HK-2 (cell line): ENCODE measurements at regions not wholly inside any gene's neighbourhood (a gene's known extent, or its start where the extent isn't known, plus 50 kb on each side); places are given as distances from the start of the nearest gene placed in this dataset.
"Not testable (repeated sequence)": the region's sequence is repeated elsewhere in the genome, so short reads cannot be mapped to it uniquely, and the experiment has no call there.

ENCODE experiments used
- DNase-seq: peaks from one replicate; pipeline ENCODE4 v3.0.0-alpha.2; 2018; ENCODE audit not compliant: unreplicated experiment

DNA sequence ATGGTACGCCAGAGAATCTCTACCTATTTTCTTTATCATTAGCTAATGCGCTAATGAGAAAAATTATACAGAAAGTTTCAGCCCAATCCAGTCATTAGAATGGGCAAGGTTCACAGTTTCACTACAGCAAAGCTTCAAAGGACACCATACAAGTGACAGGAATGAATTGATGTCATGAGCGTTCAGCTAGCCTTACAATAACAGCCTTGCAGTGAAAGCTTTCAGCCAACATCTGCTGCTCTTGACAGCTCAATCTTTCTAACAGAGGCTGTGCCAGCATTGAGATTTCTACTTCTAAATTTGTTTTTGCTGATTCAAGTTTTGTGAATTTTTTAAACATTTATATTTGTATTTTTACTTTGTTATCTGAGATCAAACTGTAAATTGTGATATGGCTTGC is 302.4 kb upstream of the FAM174A start:
- no peak for DNase-seq

DNA sequence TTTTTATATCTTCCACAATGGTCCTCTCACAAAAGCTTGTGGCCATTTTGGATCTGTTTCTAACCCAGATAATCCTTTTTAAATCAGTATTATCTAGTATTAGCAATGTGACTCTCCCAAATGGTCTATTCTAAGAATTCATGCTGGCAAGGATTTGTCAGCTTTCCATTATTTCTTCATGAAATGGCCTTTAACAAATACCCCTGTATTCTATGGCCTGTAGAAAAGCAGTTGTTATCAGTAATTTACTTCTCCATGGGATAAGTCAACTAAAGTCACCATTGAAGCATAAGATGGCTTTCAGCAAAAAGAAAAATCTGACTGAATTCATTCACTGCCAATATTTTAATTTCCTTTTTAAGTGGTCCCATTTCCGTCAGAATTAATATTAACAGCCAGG is 346.4 kb upstream of the FAM174A start:
- DNase-seq = no peak

DNA sequence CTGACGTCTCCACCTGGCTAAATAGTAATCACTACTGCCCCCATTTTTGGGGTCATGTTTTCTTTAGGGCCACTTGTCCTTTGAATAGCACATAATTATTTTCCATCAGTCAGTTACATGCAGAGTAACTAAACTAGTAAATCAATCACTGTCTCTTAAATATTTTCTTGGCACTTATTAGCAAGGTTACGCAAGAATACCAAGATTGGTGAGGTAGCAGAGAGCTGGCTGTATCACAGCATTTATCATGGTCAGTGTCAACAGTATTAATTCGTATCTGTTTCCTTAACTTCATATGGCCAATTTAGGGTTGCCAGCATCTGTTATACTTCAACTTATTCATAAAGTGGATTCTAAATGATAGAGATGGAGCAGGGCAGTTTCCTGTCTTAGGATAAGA is 346.8 kb upstream of the FAM174A start:
- no peak for DNase-seq

DNA sequence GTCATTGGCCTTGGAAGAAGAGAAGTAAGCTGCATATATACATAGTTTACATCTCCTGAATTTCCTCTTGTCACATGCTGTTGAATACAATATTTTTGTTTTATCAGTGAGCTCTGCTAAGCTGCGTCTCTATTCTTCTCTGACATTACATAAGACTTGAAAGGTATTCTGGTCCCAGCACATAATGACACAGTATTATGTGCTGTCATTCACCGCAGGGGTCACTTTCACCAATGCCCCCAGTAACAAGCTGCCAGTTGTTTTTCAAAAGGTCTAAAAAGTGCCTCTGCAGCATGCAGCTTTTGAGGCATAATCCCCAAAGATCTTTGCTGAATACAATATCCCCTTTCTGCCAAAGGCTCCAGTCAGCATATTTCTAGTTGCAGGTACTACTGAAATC is 349.0 kb upstream of the FAM174A start:
- no peak for DNase-seq

DNA sequence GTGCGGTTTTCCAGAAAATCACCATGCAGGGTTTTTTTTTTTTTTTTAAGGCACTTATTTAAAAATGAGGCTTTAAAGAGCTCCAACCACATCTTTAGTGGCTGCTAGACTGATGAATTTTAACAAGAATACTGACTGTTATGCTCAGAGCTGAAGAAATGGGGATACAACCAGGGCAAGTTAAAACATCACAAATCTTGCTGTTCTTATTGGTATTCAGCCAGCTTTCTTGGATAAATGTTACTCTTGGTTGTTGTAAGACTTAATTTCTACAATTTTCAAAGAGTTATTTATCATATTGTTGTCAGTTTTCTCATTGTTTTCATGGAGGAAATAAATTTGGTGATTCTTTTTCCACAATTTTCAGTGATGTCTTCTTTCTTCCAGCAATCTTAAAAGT is 352.8 kb upstream of the FAM174A start:
- DNase-seq = no peak

DNA sequence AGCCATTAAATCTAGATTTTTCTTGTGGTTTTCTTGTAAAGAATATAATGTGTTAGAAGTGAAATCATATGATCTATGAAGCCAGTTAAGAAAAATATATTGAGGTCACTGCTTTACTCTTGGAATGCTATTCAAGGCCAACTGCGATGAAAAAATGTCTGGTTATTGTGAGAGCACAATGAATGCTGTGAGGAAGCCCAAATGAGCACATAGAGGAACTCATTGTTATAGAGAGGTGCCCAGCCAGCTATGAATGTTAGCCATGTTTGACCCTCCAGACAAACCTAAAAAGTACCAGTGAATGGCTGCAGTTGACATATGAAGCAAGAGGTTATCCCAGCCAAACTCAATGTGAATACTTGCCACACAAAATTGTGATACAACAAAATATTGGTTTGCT is 359.8 kb upstream of the FAM174A start:
- no peak for DNase-seq

DNA sequence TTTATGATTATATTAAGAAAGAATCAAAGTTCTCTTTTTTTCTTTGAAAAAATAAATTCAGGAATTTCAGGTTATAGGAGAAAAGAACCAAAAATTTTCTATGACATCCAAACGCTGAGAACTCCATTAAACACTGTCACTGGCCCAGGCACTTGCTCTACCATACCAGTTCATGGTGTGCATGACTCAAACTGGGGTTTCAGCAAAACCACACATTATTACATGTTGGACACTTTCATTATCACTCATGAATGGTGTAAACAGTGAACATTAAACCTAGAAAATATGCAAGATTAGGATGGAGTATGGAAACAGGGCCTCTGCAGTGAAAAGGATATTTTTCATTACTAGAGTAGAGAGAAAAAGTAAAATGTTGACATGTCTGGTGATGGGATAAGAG is 369.9 kb upstream of the FAM174A start:
- no peak for DNase-seq

DNA sequence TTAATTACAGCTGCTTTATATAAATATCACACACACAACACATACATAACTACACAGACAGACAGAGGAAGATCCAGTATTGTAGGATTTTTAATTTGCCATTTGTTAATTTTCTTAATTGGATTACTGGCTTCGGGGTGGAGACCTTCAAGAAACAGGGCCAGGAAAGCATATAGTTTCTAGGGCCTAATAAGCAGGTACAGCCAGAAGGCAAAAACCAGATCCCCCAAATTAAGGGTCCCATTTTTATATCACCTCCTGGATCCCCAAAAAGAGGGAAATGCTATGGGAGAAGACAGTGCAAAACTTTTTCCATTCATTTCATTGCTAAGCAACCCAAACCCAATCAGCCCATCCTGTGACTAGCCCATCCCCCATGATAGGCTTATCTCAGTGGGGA is 373.3 kb upstream of the FAM174A start:
- no peak for DNase-seq

DNA sequence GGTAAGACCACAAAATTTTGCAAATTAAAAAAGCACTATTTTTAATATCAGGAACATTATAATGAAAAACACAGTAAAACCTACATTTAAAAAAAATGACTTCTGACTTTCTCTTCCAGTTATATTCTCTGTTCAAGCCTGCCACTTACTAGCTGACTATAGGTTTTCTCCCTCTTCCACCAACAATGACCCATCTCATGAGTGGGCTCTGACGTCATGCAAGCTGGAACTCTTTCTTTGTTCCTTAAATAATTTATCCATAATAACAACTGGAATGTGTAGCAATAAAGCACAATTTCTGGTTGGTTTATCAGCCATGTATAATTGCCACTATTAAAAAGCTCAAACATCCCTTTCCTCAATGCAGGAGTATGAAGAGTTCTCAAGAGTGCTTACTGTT is 378.1 kb upstream of the FAM174A start:
- DNase-seq = no peak

DNA sequence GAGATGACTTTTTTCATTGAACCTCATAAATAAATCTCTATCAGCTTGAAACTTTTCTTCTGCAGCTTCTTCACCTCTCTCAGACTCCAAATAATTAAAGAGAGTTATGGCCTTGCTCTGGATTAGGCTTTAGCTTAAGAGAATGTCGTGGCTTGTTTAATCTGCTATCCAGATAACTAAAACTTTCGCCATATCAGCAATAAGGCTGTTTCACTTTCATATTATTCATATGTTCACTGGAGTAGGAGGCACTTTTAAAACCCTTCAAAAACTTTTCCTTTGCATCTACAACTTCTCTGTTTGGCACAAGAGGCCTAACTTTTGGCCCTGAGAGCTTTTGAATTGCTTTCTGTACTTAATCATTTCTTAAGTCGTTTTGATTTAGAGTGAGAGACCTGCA is 386.9 kb upstream of the FAM174A start:
- DNase-seq = no peak

DNA sequence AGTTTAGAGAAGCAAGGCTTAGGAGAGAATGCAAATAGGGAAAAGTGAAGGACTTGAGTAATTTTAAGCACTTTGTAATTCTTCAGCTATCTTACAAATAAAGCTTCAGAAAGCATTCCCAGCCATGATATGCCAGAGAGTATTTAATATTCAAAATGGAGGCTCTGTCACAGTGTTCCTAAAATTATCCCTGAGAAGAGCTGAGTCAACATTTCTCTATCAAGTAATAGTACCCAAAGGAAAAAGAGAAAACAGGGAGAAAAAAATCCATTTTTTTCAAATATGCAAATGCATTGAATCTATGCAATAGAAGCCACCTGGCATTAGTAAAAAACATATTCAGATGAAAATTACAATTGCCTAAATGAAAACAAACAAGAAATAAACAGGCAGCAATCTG is 392.6 kb upstream of the FAM174A start:
- no peak for DNase-seq

DNA sequence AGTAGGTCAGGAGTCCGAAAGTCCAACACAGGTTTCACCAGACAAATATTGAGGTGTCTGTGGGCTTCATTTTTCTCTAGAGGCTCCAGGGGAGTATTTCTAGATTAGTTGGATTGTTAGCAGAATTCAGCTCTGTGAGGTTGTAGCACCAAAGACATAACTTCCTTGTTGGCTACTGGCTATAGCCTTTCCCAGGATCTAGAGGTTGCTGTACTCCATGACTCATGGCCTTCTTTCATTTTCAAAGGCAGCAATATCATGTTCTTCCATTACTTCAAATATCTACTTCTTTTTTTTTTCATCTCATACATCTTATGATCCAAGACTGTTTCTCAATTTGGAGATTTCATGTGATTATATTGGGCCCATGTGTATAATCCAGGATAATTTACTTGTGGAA is 404.0 kb upstream of the FAM174A start:
- no peak for DNase-seq

DNA sequence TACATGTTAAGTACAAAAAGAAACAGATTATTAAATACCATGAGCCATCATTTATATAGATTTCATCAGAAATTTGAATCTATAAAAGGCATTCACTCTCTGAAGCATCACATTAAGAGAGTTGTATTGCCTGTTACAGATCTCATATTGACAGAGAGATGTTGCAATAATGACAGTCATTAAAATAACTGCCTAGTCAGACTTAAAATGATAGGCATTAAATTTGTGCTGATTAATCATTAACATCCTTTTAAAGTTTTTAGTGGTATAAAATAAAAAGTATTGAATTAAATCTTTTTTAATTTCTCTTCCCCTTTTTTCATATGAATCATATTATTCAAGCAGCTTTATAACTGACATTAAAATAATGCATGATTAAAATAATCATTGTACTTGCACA is 404.9 kb upstream of the FAM174A start:
- no peak for DNase-seq

DNA sequence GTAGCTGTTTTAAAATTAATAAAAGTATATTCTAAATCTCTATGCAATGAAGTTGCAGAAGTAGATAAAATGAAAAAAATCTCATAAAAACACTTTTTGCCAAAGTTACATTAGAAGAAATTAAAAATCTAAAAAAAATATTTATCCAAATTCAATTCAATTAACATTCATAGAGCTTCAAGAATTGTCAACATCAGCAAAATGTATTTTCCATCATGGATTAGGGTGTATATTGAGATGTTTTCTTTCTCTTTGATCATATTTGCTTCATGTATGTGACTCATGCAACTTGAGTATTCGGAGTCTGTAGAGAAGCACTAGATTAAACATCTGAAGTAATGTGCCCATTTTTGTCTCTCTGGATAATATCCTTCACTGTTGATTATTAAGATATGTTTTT is 415.3 kb upstream of the FAM174A start:
- DNase-seq = no peak

DNA sequence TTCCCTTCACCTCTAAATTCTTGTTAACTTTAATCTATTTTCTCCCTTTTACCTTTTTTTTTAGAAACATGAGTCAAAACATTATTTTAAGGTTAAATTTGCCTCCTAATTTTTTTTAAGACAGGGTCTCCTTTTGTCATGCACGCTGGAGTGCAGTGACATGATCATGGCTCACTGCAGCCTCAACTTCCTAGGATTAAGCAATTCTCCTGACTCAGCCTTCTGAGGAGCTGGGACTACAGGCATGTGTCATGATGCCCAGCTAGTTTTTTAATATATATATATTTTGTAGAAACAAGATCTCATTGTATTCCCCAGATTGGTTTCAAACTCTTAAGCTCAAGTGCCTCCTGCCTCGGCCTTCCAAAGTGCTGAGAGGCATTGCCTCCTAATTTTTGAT is 424.7 kb upstream of the FAM174A start:
- no peak for DNase-seq

DNA sequence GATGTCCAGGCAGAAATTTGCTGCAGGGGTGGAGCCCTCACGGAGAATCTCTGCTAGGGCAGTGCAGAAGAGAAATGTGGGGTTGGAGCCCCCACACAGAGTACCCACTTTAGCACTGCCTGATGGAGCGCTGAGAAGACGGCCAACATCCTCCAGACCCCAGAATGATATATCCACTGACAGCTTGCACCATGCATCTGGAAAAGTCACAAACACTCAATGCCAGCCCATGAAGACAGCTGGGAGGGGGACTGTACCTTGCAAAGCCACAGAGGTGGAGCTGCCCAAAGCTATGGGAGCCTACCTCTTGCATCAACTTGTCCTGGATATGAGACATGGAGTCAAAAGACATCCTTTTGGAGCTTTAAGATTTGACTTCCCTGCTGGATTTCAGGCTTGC is 426.3 kb upstream of the FAM174A start:
- no peak for DNase-seq

DNA sequence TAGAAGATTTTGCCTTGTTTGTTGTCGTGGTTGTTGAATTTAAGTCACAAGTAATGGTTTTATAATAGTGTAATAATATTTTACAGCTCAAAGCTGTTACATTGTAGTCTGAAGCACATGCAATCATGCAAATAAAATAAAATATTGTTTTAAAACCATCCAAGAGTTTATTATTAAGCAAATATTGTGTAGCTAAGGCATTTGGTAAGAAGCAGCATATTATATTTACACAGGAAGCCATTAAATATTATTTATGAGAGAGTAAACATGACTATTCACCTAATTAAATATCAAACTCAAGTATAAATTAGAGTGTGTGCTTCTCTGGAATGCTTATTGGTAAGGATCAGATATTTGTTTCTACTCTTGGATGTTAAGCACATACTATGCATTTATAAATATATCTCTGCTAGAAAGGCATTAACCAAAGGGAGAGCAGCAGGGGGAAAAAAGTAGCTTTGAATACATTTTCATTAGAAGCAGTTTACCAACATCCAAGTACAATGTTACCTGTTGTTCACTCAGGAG is 431.5 kb upstream of the FAM174A start:
- DNase-seq = not testable (repeated sequence)

DNA sequence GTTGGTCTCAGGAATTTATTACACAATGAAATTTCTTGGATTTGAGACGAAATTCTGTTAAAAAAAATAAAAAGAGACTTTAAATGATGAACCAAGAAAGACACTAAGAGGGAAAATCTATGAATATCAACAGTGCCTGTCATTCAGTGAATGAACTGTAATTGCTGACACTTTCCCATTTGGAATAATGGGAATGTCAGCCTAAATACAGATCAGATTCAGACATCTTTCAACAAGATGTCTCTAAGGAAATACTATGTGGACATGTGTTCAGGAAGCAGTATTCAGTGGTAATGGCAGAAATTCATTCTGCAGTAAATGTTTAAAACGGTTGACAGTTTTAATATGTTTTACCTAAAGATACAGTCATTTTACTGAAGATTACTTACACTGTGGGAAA is 433.7 kb upstream of the FAM174A start:
- not testable (repeated sequence) for DNase-seq

DNA sequence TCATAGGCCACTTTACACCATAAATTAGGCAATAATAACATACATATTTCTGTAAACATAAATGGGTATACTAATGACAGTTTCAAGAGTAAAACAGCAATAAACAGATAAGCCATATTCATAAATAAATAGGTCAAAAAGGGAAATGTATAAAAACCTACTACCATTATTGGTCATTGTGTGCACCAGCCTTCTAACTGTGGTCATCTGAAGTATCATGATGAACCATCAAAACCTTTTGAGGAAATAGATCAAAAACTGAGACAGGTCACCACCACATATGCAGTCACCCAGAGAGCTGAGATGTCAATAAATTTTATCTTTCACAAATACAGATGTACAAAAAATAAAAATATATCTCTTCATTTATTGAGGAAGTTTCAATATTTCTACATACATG is 438.8 kb upstream of the FAM174A start:
- DNase-seq = not testable (repeated sequence)

DNA sequence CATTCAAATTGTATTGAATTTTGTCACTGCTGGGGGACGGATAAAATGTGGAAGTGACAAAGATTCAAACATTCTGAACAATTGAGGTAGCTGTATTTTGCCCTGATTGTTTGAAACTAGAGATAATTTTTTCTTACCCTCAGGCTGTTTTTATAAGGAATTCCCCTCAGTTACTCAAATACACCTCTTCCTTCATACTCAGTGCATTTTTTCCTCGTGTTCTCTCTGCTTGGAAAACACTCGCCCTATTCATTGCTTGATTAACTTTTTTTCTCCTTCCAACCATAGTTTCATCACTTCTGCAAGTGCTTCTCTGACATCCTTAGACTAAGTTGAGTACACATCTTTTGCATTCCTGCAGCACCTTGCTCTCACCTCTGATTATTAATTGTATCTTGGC is 454.5 kb upstream of the FAM174A start:
- DNase-seq = not testable (repeated sequence)

DNA sequence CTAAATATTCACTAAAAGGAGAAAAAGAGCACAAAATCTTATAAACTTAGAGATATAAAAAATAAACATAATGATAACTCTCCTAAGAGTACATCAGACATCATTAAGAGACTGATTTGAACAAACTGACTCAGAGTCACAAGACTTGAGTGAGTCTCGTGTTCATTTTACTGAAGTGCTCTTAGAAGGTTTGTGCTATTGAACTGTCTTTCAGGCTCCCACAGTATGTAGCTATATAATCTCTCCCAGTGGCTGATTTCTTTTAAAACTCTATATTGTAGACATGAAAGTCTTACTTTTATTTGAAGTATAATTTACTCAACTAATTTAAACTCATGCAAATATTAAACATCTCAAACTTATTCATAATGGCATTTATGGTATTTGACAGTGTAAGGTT is 456.0 kb upstream of the FAM174A start:
- DNase-seq = not testable (repeated sequence)

DNA sequence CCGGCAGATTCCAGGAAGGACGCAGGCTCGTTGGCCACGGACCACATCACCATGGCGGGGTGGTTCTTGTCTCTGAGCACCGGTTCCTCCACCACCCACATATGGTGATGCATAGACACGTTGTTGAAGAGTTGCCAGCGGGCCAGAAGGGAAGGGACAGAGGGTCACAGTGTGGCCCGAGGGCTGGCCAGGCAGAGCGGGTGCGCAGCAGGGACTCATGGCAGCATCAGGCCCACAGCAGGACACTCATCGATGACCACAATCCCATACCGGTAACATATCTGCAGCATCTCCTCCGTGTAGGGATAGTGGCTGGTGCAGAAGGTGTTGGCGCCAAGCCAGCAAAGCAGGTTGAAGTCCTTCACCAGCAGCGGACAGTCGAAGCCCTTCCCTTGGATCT is 469.2 kb upstream of the FAM174A start:
- not testable (repeated sequence) for DNase-seq

DNA sequence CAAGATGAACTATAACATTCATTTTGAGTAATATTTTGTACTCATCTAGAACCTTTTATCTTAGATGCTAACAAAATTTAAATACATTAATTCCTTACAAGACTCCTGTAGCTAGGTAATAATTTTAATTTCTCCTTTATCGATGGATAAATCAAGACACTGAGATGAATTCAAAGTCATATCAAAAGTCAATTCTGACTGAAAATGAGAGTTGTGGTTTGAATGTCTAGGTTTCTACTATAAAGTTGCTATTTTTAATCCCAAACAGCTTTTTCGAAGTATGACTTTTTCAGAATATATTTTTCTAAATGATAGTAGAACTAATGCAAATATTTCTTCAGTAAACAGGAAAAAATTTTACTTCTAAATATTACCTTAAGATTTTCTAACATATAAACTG is 491.7 kb upstream of the FAM174A start:
- DNase-seq = no peak

DNA sequence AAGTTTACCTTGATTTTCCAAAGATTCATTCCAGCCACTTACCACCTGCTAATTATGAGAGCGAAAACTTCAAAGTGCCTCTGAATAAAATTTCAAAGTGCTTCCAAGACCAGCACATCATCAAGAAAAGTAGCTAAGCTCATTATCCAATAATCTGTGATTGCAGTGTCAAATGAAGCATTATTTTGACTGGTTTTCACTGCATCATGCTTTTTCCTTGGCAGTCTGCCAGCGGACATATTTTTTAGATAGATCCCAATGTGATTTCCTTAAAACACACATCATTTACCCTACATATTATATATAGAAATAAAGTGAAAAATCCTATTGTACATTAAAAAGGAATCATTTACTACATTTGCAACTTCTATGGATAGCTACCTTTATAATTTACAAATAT is 508.6 kb upstream of the FAM174A start:
- no peak for DNase-seq

DNA sequence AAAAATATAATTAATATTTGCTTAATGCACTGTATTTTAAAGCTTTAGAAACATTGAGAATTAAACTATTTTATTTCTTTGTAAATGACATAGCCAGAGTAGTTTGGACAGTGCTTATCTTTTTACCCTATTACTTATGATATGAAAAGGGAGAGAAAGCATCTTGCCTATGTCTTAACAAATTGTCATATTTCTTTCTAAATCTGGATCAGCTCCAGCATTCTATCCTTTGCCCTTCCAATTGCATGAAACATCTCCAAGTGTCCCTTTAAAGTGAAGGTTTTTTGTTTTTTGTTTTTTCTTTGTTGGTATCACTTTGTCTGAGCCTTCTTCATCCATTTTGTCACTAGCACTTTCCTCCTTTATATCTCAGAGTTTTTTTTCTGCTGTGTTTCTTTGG is 511.6 kb upstream of the FAM174A start:
- DNase-seq = no peak
